NT2/D1 (cell line): ENCODE measurements at regions not wholly inside any gene's neighbourhood (a gene's known extent, or its start where the extent isn't known, plus 50 kb on each side); places are given as distances from the start of the nearest gene placed in this dataset.
A peak's percentile ranks its signal among the peaks of the same experiment; 100 is the strongest.

Source experiments
- DNase-seq: peaks from one replicate; pipeline ENCODE4 v3.0.0-alpha.2; 2011; ENCODE audit warnings: low read depth, low spot score
- H3K27me3 ChIP-seq: 2 replicates; pipeline ENCODE4 v1.6.0; 2011; ENCODE audit warnings: mild to moderate bottlenecking; ENCODE audit not compliant: insufficient read length, insufficient read depth
- H3K36me3 ChIP-seq: 2 replicates; pipeline ENCODE4 v1.6.1; 2011; ENCODE audit warnings: mild to moderate bottlenecking, low read length, mixed read lengths; ENCODE audit not compliant: insufficient read depth, insufficient read length
- H3K4me1 ChIP-seq: 2 replicates; pipeline ENCODE4 v1.5.1; 2011; ENCODE audit not compliant: insufficient read depth, insufficient read length
- H3K4me3 ChIP-seq: 2 replicates; pipeline ENCODE4 v1.5.1; 2011; ENCODE audit warnings: low read depth; ENCODE audit not compliant: insufficient read length
- H3K9ac ChIP-seq: 2 replicates; pipeline ENCODE4 v1.6.0; 2011; ENCODE audit warnings: low read depth; ENCODE audit not compliant: insufficient read length
- H3K9me3 ChIP-seq: 2 replicates; pipeline ENCODE4 v1.5.1; 2011; ENCODE audit warnings: mild to moderate bottlenecking, low read length; ENCODE audit not compliant: insufficient read depth
- SUZ12 ChIP-seq: IDR thresholded peaks from 2 replicates; pipeline ENCODE4 v1.6.1; 2011; ENCODE audit not compliant: insufficient read length, insufficient read depth; ENCODE audit errors: extremely low read depth
- YY1 ChIP-seq: IDR thresholded peaks from 2 replicates; pipeline ENCODE4 v1.6.1; 2011; ENCODE audit not compliant: insufficient read length, insufficient read depth
- ZNF274 ChIP-seq: IDR thresholded peaks from 2 replicates; pipeline ENCODE4 v1.6.1; 2011; ENCODE audit warnings: mild to moderate bottlenecking, low read depth, low read length

GRCh38 chr20:58584881-58585752, 66.0 kb upstream of the STX16 start:
- Histone ChIP-seq H3K4me3 (no peak overlapping the region), H3K36me3 (no peaks in the 10 kb centered on the region), H3K9ac (no peak overlapping the region), H3K9me3 (peaks cover 11% of the 10 kb centered on the region; the same call in 1 of the 2 replicates), H3K27me3 (no peaks in the 10 kb centered on the region), H3K4me1 (peaks cover 3% of the 10 kb centered on the region)
- DNase-seq: no peak
- TF ChIP-seq ZNF274: no peak
- no peak for TF ChIP-seq YY1
- no peak for TF ChIP-seq SUZ12

GRCh38 chr20:58584051-58584824, 66.8 kb upstream of the STX16 start:
- no peak for DNase-seq
- TF ChIP-seq ZNF274 (no peak), SUZ12 (no peak), YY1 (no peak)
- H3K27me3 ChIP-seq: no peaks in the 10 kb centered on the region
- peaks cover 3% of the 10 kb centered on the region for H3K4me1 ChIP-seq
- H3K9me3 ChIP-seq: peaks cover 11% of the 10 kb centered on the region; the same call in 1 of the 2 replicates
- no peaks in the 10 kb centered on the region for H3K36me3 ChIP-seq
- no peak overlapping the region for H3K9ac ChIP-seq
- H3K4me3 ChIP-seq: no peak overlapping the region

DNA sequence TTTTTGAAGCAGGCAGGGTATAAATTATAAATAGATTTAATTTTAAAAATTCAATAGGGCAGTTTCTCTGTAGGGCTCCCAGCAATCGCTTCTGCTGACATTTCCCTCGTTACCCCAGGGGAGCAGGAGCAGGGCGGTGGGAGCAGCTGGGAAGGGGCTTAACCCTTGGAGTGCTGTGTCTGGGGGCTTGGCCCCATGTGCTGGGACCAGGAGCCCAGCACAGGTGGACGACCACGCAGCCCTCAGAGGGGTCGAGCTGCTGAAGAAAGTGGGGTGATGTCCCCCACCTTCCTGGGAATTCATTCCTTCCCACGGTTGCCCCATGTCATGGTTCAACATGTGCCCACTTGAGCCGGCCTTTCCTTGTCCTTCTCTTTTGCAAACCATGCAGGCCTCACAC, 67.5 kb upstream of the STX16 start:
- H3K9ac ChIP-seq: no peak overlapping the region
- no peak for TF ChIP-seq ZNF274
- DNase-seq: no peak
- peaks cover 11% of the 10 kb centered on the region; the same call in 1 of the 2 replicates for H3K9me3 ChIP-seq
- no peaks in the 10 kb centered on the region for H3K27me3 ChIP-seq
- no peaks in the 10 kb centered on the region for H3K36me3 ChIP-seq
- H3K4me1 ChIP-seq: peaks cover 3% of the 10 kb centered on the region
- H3K4me3 ChIP-seq: no peak overlapping the region

DNA sequence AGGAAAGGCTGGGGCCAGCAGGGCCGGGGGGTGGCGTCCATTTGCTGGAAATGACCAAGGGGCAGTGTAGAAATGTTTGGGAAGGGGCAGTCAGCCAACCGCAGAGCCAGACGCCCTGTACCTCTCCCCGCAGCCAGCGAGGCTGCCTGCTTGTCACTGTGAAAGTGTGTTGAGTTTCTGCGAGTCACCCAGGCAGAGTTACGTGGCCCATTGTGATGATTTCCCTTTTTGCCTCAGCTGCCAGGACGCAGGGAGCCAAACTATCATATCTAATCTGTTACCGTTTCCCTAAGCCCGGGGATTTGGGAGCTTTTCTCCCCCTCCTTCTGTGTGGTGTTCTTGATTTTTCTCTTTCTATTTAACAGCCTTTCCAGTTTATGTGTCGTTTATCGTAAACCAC, 67.9 kb upstream of the STX16 start:
- DNase-seq: no peak
- TF ChIP-seq SUZ12: no peak
- no peak for TF ChIP-seq ZNF274
- TF ChIP-seq YY1: no peak

DNA sequence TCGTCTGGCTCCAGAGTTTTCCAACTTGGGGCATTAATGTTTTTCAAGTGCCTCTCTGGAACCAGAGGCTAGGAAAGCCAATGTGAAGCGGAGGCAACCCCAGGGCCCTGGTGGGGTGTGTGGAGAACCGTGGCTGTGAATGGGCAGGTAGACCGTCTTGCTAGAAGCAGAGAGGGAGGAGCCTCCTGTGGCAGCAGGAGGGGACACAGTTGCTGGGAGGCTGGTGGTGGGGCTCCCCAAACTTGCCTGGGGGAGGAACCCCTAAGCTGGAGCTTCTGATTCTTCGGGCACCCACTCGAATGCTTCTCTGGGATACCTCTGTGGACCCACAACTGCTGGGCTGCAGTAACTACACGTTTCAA, 65.3 kb upstream of the APCDD1L start:
- no peak overlapping the region for H3K4me3 ChIP-seq

More for the DNA sequence above, 67.9 kb upstream of the STX16 start:
- Histone ChIP-seq H3K9ac (peak overlapping the region; percentile 16), H3K9me3 (peaks cover 11% of the 10 kb centered on the region; the same call in 1 of the 2 replicates), H3K27me3 (no peaks in the 10 kb centered on the region), H3K4me1 (peaks cover 3% of the 10 kb centered on the region), H3K36me3 (no peaks in the 10 kb centered on the region), H3K4me3 (no peak overlapping the region)

DNA sequence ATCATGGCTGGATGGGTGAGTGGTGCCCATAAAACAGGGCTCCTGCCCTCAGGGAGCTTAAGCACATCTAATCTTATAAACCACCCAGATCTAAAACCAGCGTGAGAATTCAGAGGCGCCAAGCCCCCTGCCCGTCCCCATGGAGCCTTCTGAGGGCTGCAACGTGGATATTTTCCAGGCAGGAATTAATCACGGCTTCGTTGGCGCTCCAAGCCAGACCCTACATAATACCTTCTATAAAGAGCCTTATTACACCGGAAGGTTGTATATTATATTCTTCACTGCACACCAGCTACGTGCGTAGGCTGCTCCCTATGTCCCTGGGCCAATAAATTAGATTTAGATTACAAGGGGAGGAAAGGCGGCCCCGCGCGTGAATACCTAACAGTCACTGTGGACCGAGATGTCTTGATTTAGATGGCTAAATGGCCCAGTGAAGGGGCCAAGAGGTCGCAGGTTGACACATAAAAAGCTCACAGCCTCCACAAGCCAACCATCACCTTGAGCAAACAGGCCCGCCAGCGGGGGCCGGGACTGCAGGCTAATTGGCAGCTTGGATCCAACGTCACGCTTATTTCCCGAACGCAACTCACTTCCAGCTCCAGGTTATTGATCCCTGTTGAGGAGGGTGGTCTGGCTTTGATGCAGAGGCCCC, 64.7 kb upstream of the APCDD1L start:
- TF ChIP-seq YY1 (no peak), ZNF274 (no peak), SUZ12 (no peak)
- no peak for DNase-seq
- peaks cover 6% of the 10 kb centered on the region for H3K4me1 ChIP-seq
- H3K9ac ChIP-seq: no peak overlapping the region
- H3K27me3 ChIP-seq: peaks cover 4% of the 10 kb centered on the region
- peaks cover 11% of the 10 kb centered on the region; the same call in 1 of the 2 replicates for H3K9me3 ChIP-seq
- H3K4me3 ChIP-seq: no peak overlapping the region
- H3K36me3 ChIP-seq: no peaks in the 10 kb centered on the region

More for the DNA sequence above, 65.3 kb upstream of the APCDD1L start:
- Histone ChIP-seq H3K9me3 (peaks cover 11% of the 10 kb centered on the region; the same call in 1 of the 2 replicates), H3K4me1 (peaks cover 6% of the 10 kb centered on the region), H3K9ac (no peak overlapping the region), H3K27me3 (peaks cover 4% of the 10 kb centered on the region), H3K36me3 (no peaks in the 10 kb centered on the region)
- TF ChIP-seq SUZ12: no peak
- no peak for TF ChIP-seq ZNF274
- no peak for TF ChIP-seq YY1
- DNase-seq: no peak
